K562 (cell line): ENCODE measurements at regions not wholly inside any gene's neighbourhood (a gene's known extent, or its start where the extent isn't known, plus 50 kb on each side); places are given as distances from the start of the nearest gene placed in this dataset.

Experiments used
- ATAC-seq: fragments of 200-7000 bp; cut with Tn5 transposase; 3 replicates; pipeline ENCODE4 v1.9.1; 2020; ENCODE audit warnings: moderate library complexity
- BruUV-seq: library from RNA; stranded (reverse); fragments of 400-500 nt; replicated peaks from 2 replicates; lab custom pipeline; 2021; lab: Mats Ljungman, UMichigan
- CTCF ChIA-PET: fragments of 300-600 bp; formaldehyde crosslinking; extraction: SDS; loops from one replicate; lab custom pipeline; 2021; ENCODE audit warnings: low intra/inter-chr PET ratio; lab: Yijun Ruan, JAX
- POLR2A ChIA-PET: fragments of 300-600, 350-650 bp; sonication (Branson Sonifier 250); formaldehyde crosslinking; extraction: SDS; loops from one replicate; lab custom pipeline; 2021; ENCODE audit warnings: antibody characterized with exemption, inconsistent platforms; lab: Yijun Ruan, JAX
- DNase-seq, 4 experiments: peaks; one replicate each; pipeline versions ENCODE4 v3.0.0 to v3.0.0-alpha.2; 2011 to 2018; ENCODE audit warnings: low spot score in 3 of 4, mixed read lengths in 3 of 4; ENCODE audit errors: extremely low read depth in 1 of 4
- FAIRE-seq: peaks from 2 replicates; lab custom pipeline; 2011; peaks lifted over from hg19 to GRCh38; lab: Jason Lieb, UNC
- H2AFZ ChIP-seq: 2 replicates; pipeline ENCODE4 v1.6.0; 2011; ENCODE audit warnings: low read depth, low read length, control low read depth, inconsistent platforms
- H3K27ac ChIP-seq: fragments of 200-600 bp; 3 replicates; pipeline ENCODE4 v1.8.0; 2011; ENCODE audit warnings: low read depth, mild to moderate bottlenecking, control low read depth, inconsistent platforms, low read length, moderate library complexity, mixed read lengths; ENCODE audit errors: extremely low read depth
- H3K27me3 ChIP-seq, 2 experiments: fragments of 300-600 bp in 1 of 2; 2 replicates in 1 of 2; 3 replicates in 1 of 2; pipeline versions ENCODE4 v1.6.0 to v1.8.0; 2011; ENCODE audit warnings: inconsistent platforms in 2 of 2, low read length in 2 of 2, mild to moderate bottlenecking in 1 of 2, mixed read lengths in 1 of 2, moderate library complexity in 1 of 2; ENCODE audit not compliant: control insufficient read depth in 2 of 2, insufficient read depth in 2 of 2
- H3K36me3 ChIP-seq: fragments of 300-600 bp; 3 replicates; pipeline ENCODE4 v1.8.0; 2011; ENCODE audit warnings: mild to moderate bottlenecking, low read length, inconsistent platforms; ENCODE audit not compliant: control insufficient read depth, insufficient read depth
- H3K4me1 ChIP-seq, 2 experiments: fragments of 200-600 bp in 1 of 2; replicated peaks in 1 of 2; 2 replicates in 1 of 2; 3 replicates in 1 of 2; pipeline versions ENCODE4 v1.5.1 to v1.8.0; 2011; ENCODE audit warnings: inconsistent platforms in 2 of 2, low read length in 2 of 2, mild to moderate bottlenecking in 1 of 2, mixed read lengths in 1 of 2, moderate library complexity in 1 of 2; ENCODE audit not compliant: control insufficient read depth in 2 of 2, insufficient read depth in 2 of 2
- H3K4me2 ChIP-seq: 2 replicates; pipeline ENCODE4 v1.6.1; 2011; ENCODE audit warnings: low read length, control low read depth, inconsistent platforms, mixed read lengths; ENCODE audit not compliant: insufficient read depth
- H3K4me3 ChIP-seq: fragments of 200-600 bp; sonication (generic), shearing (Covaris generic); 2 replicates; pipeline ENCODE4 v1.5.1; 2016; ENCODE audit warnings: control low read depth, inconsistent platforms
- H3K79me2 ChIP-seq: fragments of 200-600 bp; 3 replicates; pipeline ENCODE4 v1.8.0; 2011; ENCODE audit warnings: low read length, inconsistent platforms; ENCODE audit not compliant: control insufficient read depth, insufficient read depth
- H3K9ac ChIP-seq, 2 experiments: 2 replicates each; pipeline versions ENCODE4 v1.6.0 to v1.6.1; 2011; ENCODE audit warnings: low read depth in 2 of 2, low read length in 2 of 2, control low read depth in 1 of 2, inconsistent platforms in 1 of 2, mild to moderate bottlenecking in 1 of 2, mixed read lengths in 1 of 2; ENCODE audit not compliant: insufficient read depth in 1 of 2
- H3K9me1 ChIP-seq: one replicate; pipeline ENCODE4 v1.6.0; 2011; ENCODE audit warnings: inconsistent platforms, mild to moderate bottlenecking, low read length, moderate library complexity; ENCODE audit not compliant: control insufficient read depth, insufficient read depth
- H3K9me3 ChIP-seq: replicated peaks from 2 replicates; pipeline ENCODE4 v1.5.1; 2011; ENCODE audit warnings: low read depth, low read length, inconsistent platforms; ENCODE audit not compliant: control insufficient read depth, insufficient read depth
- H4K20me1 ChIP-seq: replicated peaks from 2 replicates; pipeline ENCODE4 v1.6.1; 2011; ENCODE audit warnings: low read length, inconsistent platforms, mixed read lengths; ENCODE audit not compliant: control insufficient read depth, insufficient read depth
- ATF4 ChIP-seq: fragments of 450-650 bp; formaldehyde crosslinking; IDR thresholded peaks from 2 replicates; pipeline ENCODE4 v1.4.0; 2022; ENCODE audit warnings: mild to moderate bottlenecking, moderate library complexity
- CBFA2T3 ChIP-seq: fragments of 450-650 bp; IDR thresholded peaks from 2 replicates; pipeline ENCODE4 v1.6.1; 2017
- CREB1 ChIP-seq, 2 experiments: sonication (generic) in 1 of 2; formaldehyde crosslinking in 1 of 2; IDR thresholded peaks; 2 replicates each; pipeline versions ENCODE4 v1.6.1 to v1.8.0; 2012 to 2022; ENCODE audit warnings: inconsistent platforms in 1 of 2, mild to moderate bottlenecking in 1 of 2, missing genetic modification reagents in 1 of 2, moderate library complexity in 1 of 2
- E2F6 ChIP-seq, 2 experiments: IDR thresholded peaks; 2 replicates each; pipeline ENCODE4 v1.6.1; 2011; ENCODE audit warnings: borderline replicate concordance in 1 of 2, control low read depth in 1 of 2, low read depth in 1 of 2, low read length in 1 of 2, mild to moderate bottlenecking in 1 of 2, mixed read lengths in 1 of 2, moderate library complexity in 1 of 2; ENCODE audit not compliant: insufficient read depth in 1 of 2, insufficient read length in 1 of 2, poor library complexity in 1 of 2, severe bottlenecking in 1 of 2; ENCODE audit errors: extremely low read depth in 1 of 2
- L3MBTL2 ChIP-seq: fragments of 450-650 bp; IDR thresholded peaks from 2 replicates; pipeline ENCODE4 v1.6.1; 2016; ENCODE audit warnings: mild to moderate bottlenecking, moderate library complexity
- MITF ChIP-seq: IDR thresholded peaks from 2 replicates; pipeline ENCODE4 v1.6.1; 2014; ENCODE audit warnings: antibody characterized with exemption
- MXI1 ChIP-seq: IDR thresholded peaks from 2 replicates; pipeline ENCODE4 v1.6.1; 2011; ENCODE audit warnings: low read depth, mild to moderate bottlenecking, improper control_type of control experiment, low read length
- NCOA6 ChIP-seq: fragments of 450-650 bp; IDR thresholded peaks from 2 replicates; pipeline ENCODE4 v1.6.1; 2017; ENCODE audit warnings: mild to moderate bottlenecking
- SMARCA4 ChIP-seq: fragments of 450-650 bp; IDR thresholded peaks from 2 replicates; pipeline ENCODE4 v1.6.1; 2016
- USF1 ChIP-seq: sonication (generic); formaldehyde crosslinking; IDR thresholded peaks from 2 replicates; pipeline ENCODE4 v1.9.0; 2022; ENCODE audit warnings: mild to moderate bottlenecking, missing genetic modification reagents
- ZFPM2 ChIP-seq: fragments of 250-450 bp; sonication (Bioruptor Pico); IDR thresholded peaks from 2 replicates; pipeline ENCODE4 v1.5.1; 2022; ENCODE audit warnings: mild to moderate bottlenecking
- ZKSCAN8 ChIP-seq: fragments of 200-800 bp; sonication (Bioruptor generic); IDR thresholded peaks from 2 replicates; pipeline ENCODE4 v1.6.1; 2016; ENCODE audit warnings: missing genetic modification characterization, missing compliant biosample characterization
- ZNF12 ChIP-seq: sonication (generic); formaldehyde crosslinking; IDR thresholded peaks from 2 replicates; pipeline ENCODE4 v1.4.0; 2020; ENCODE audit warnings: mild to moderate bottlenecking, missing genetic modification reagents
- ZNF140 ChIP-seq: fragments of 250-450 bp; sonication (Bioruptor Pico); IDR thresholded peaks from 2 replicates; pipeline ENCODE4 v1.8.0; 2021; ENCODE audit warnings: moderate library complexity, mild to moderate bottlenecking, inconsistent platforms
- ZNF197 ChIP-seq: fragments of 200-800 bp; sonication (Bioruptor generic); IDR thresholded peaks from 2 replicates; pipeline ENCODE4 v1.6.1; 2016; ENCODE audit warnings: low read depth, missing genetic modification characterization, missing compliant biosample characterization
- ZNF253 ChIP-seq: fragments of 250-450 bp; sonication (Bioruptor Pico); conservative IDR thresholded peaks from 2 replicates; pipeline ENCODE4 v1.6.1; 2021; ENCODE audit warnings: mild to moderate bottlenecking
- ZNF707 ChIP-seq: fragments of 250-450 bp; sonication (Bioruptor Pico); conservative IDR thresholded peaks from 2 replicates; pipeline ENCODE4 v1.8.0; 2022; ENCODE audit warnings: inconsistent platforms, mild to moderate bottlenecking, moderate library complexity
- WGBS: fragments of 100-300 bp; shearing (Covaris generic); methylation state at CpG from one replicate; pipeline ENCODE4 v1.1.6; 2016; ENCODE audit warnings: low coverage, mixed read lengths; ENCODE audit not compliant: insufficient coverage; ENCODE audit errors: missing lambda C conversion rate; 5-methylcytosine and 5-hydroxymethylcytosine counted together
- in situ Hi-C: fragments of 300-500 bp; cut with MboI; formaldehyde crosslinking; loops from 4 replicates; pipeline ENCODE4 v1.15.0; 2018; ENCODE audit warnings: inconsistent platforms, mixed read lengths
- intact Hi-C: fragments of 100-400 bp; cut with micrococcal nuclease; formaldehyde crosslinking; loops from 2 replicates; pipeline ENCODE4 v1.14.2; 2022

- BruUV-seq, result no TSS peak
- no peak overlapping the region for H3K4me3 ChIP-seq
- FAIRE-seq, result no peak
- TF ChIP-seq SMARCA4, result no peak
- TF ChIP-seq MXI1, result no peak
- no peak for TF ChIP-seq ZNF253 (CRISPR knock-in tag)
- no peak for TF ChIP-seq E2F6 (IDR thresholded peaks at IDR 0.05; ENCODE audit: borderline replicate concordance in 1 of 2, extremely low read depth in 1 of 2, insufficient read depth in 1 of 2, insufficient read length in 1 of 2, low read depth in 1 of 2, low read length in 1 of 2, poor library complexity in 1 of 2, severe bottlenecking in 1 of 2)
- TF ChIP-seq ZNF12, result no peak
- TF ChIP-seq ZNF197 (CRISPR knock-in tag), result no peak
- TF ChIP-seq ZKSCAN8, result no peak
- no peak for TF ChIP-seq ZNF140 (CRISPR knock-in tag)
- TF ChIP-seq CREB1 (IDR thresholded peaks at IDR 0.05), result no peak
- no peak for TF ChIP-seq CREB1 (CRISPR knock-in tag; IDR thresholded peaks at IDR 0.05)
- TF ChIP-seq MITF, result no peak
- no peak for TF ChIP-seq CBFA2T3
- no peak for TF ChIP-seq USF1 (CRISPR knock-in tag)
- no peak for TF ChIP-seq ATF4 (CRISPR knock-in tag)
- no peak for TF ChIP-seq ZNF707 (CRISPR knock-in tag)
- no peak for TF ChIP-seq L3MBTL2
- TF ChIP-seq ZFPM2 (CRISPR knock-in tag), result no peak
- TF ChIP-seq NCOA6, result no peak
- H3K36me3 ChIP-seq, result peaks cover 65% of the 10 kb centered on the region; the same call in 2 of the 3 replicates
- in situ Hi-C loops (no loop called here), intact Hi-C loops (loop anchor here (5.0 kb wide), 1 partner anchor 174 kb away; no protein-coding TSS in a partner anchor)
- H3K9me1 ChIP-seq, result peaks cover 4% of the 10 kb centered on the region
- no peak overlapping the region for H2AFZ ChIP-seq
- H3K9ac ChIP-seq, result peak overlapping the region in 1 of 2 experiments; percentile 5; a peak in 1 of 4 replicates
- no peaks in the 10 kb centered on the region for H3K27me3 ChIP-seq
- no peak for ATAC-seq
- ChIA-PET CTCF (no interaction called here), POLR2A (no interaction called here)
- no peak for DNase-seq
- 92% methylated on average over 3 of the region's 5 CpGs for WGBS
- no peaks in the 10 kb centered on the region; the same call in 1 of the 2 replicates for H4K20me1 ChIP-seq
- H3K27ac ChIP-seq, result no peak overlapping the region
- peaks cover 5 to 8% of the 10 kb centered on the region in 2 experiments; a peak in 3 of 5 replicates for H3K4me1 ChIP-seq
- H3K4me2 ChIP-seq, result no peak overlapping the region
- peaks cover 23% of the 10 kb centered on the region for H3K79me2 ChIP-seq
- no peaks in the 10 kb centered on the region for H3K9me3 ChIP-seq
These were observed 170.0 kb upstream of the ZNF267 start for GRCh38 chr16:31703526-31704128.
